ENCODE measurements at regions not wholly inside any gene's neighbourhood (a gene's known extent, or its start where the extent isn't known, plus 50 kb on each side); places are given as distances from the start of the nearest gene placed in this dataset.

DNA sequence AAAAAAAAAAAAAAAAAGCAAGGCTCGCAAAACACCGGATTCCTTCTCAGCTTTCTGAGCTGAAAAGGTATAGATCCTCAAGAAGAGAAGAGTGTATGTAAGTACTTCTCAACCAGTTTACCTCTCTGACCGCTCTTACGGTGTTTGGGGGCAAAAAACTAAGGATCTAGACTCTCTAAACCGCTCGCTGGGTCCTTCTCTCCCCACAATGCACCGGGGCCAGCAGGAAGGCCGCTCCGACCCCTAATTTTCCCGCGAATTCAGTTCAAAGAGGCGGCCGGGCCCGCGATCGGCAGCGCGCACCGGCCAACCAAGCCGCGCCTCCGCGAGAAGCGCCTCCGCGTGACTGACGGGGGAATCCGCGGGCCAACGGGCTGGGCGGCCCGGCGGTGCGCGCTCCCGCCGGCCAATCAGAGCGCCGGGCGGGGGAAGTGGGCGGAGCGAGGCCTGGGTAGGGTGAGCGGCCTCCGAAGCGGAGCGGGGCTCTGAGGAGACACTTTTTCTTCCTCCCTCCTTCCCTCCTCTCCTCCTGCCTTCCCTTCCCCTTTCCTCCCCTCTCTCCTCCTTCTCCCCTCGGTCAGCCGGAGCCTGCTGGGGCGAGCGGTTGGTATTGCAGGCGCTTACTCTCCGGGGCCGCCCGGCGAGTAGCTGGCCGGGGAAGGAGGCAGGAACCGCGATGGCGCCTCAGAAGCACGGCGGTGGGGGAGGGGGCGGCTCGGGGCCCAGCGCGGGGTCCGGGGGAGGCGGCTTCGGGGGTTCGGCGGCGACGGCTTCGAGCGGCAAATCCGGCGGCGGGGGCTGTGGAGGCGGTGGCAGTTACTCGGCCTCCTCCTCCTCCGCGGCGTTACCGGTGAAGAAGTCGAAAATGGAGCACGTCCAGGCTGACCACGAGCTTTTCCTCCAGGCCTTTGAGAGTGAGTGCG, 93.0 kb downstream of the CRLF3 start (continued):
- TF ChIP-seq PHF21A (IDR thresholded peaks at IDR 0.05; ENCODE audit: borderline replicate concordance, low read depth) (0 out of 2 replicates have a peak, but pooled peaks have one; percentile 29), ATF7 (IDR thresholded peaks at IDR 0.05) (peak; percentile 37; the same call in 1 of the 2 replicates), PML (IDR thresholded peaks at IDR 0.05; ENCODE audit: low read length) (peak; percentile 60), POLR2AphosphoS2 (IDR thresholded peaks at IDR 0.05; ENCODE audit: low read length) (0 out of 2 replicates have a peak, but pooled peaks have one; percentile 71), HDAC1 (IDR thresholded peaks at IDR 0.05) (peak in 1 of 2 experiments; percentile 79; a peak in 2 of 4 replicates), TAF1 (IDR thresholded peaks at IDR 0.05; ENCODE audit: control insufficient read depth, extremely low read depth, insufficient read depth, low read length, severe bottlenecking) (peak; percentile 36), BCOR (IDR thresholded peaks at IDR 0.05) (peak; percentile 16; the same call in 1 of the 2 replicates), GTF2E2 (tag; IDR thresholded peaks at IDR 0.05) (0 out of 2 replicates have a peak, but pooled peaks have one; percentile 22), PHF8 (IDR thresholded peaks at IDR 0.05; ENCODE audit: borderline replicate concordance, low read length) (peak; percentile 72), SIN3B (IDR thresholded peaks at IDR 0.05; ENCODE audit: low read depth) (peak; percentile 14; the same call in 1 of the 2 replicates), ZNF143 (CRISPR knock-in tag; IDR thresholded peaks at IDR 0.05) (peak; percentile 66; the same call in 1 of the 2 replicates), NBN (IDR thresholded peaks at IDR 0.05; ENCODE audit: low read depth) (peak; percentile 17; the same call in 1 of the 2 replicates), NRF1 (conservative IDR thresholded peaks at IDR 0.05 in 1 of 2, IDR thresholded peaks at IDR 0.05 in 1 of 2) (peak; percentile 53 to 55; a peak in 3 of 4 replicates), CXXC5 (CRISPR knock-in tag; IDR thresholded peaks at IDR 0.05) (peak; percentile 64), ZBTB7A (IDR thresholded peaks at IDR 0.05; ENCODE audit: borderline replicate concordance, control insufficient read depth, low read depth, low read length) (peak; percentile 36; the same call in 1 of the 2 replicates), POLR2AphosphoS5 (IDR thresholded peaks at IDR 0.05; ENCODE audit: control insufficient read depth, insufficient read depth, low read depth, low read length) (peak; percentile 72)
- TF ChIP-seq, protein P1, sequence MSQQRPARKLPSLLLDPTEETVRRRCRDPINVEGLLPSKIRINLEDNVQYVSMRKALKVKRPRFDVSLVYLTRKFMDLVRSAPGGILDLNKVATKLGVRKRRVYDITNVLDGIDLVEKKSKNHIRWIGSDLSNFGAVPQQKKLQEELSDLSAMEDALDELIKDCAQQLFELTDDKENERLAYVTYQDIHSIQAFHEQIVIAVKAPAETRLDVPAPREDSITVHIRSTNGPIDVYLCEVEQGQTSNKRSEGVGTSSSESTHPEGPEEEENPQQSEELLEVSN (IDR thresholded peaks at IDR 0.05; ENCODE audit: borderline replicate concordance in 1 of 2, extremely low read depth in 1 of 2, insufficient read depth in 1 of 2, insufficient read length in 1 of 2, low read depth in 1 of 2, low read length in 1 of 2, poor library complexity in 1 of 2, severe bottlenecking in 1 of 2): peak; percentile 52 to 68
- TF ChIP-seq, protein P2, sequence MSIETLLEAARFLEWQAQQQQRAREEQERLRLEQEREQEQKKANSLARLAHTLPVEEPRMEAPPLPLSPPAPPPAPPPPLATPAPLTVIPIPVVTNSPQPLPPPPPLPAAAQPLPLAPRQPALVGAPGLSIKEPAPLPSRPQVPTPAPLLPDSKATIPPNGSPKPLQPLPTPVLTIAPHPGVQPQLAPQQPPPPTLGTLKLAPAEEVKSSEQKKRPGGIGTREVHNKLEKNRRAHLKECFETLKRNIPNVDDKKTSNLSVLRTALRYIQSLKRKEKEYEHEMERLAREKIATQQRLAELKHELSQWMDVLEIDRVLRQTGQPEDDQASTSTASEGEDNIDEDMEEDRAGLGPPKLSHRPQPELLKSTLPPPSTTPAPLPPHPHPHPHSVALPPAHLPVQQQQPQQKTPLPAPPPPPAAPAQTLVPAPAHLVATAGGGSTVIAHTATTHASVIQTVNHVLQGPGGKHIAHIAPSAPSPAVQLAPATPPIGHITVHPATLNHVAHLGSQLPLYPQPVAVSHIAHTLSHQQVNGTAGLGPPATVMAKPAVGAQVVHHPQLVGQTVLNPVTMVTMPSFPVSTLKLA (conservative IDR thresholded peaks at IDR 0.05): peak in 1 of 2 experiments; percentile 65; a peak in 2 of 4 replicates
- TF ChIP-seq, protein P3, sequence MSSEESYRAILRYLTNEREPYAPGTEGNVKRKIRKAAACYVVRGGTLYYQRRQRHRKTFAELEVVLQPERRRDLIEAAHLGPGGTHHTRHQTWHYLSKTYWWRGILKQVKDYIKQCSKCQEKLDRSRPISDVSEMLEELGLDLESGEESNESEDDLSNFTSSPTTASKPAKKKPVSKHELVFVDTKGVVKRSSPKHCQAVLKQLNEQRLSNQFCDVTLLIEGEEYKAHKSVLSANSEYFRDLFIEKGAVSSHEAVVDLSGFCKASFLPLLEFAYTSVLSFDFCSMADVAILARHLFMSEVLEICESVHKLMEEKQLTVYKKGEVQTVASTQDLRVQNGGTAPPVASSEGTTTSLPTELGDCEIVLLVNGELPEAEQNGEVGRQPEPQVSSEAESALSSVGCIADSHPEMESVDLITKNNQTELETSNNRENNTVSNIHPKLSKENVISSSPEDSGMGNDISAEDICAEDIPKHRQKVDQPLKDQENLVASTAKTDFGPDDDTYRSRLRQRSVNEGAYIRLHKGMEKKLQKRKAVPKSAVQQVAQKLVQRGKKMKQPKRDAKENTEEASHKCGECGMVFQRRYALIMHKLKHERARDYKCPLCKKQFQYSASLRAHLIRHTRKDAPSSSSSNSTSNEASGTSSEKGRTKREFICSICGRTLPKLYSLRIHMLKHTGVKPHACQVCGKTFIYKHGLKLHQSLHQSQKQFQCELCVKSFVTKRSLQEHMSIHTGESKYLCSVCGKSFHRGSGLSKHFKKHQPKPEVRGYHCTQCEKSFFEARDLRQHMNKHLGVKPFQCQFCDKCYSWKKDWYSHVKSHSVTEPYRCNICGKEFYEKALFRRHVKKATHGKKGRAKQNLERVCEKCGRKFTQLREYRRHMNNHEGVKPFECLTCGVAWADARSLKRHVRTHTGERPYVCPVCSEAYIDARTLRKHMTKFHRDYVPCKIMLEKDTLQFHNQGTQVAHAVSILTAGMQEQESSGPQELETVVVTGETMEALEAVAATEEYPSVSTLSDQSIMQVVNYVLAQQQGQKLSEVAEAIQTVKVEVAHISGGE (CRISPR knock-in tag; IDR thresholded peaks at IDR 0.05): peak in 1 of 3 experiments; percentile 60; a peak in 2 of 6 replicates
